A549 (cell line): ENCODE measurements at regions not wholly inside any gene's neighbourhood (a gene's known extent, or its start where the extent isn't known, plus 50 kb on each side); places are given as distances from the start of the nearest gene placed in this dataset.
"Not testable (repeated sequence)": the region's sequence is repeated elsewhere in the genome, so short reads cannot be mapped to it uniquely, and the experiment has no call there.

Source experiments
- ATAC-seq, 2 experiments: fragments of 200-7000 bp in 1 of 2; fragments of >200 bp in 1 of 2; cut with Nextera tagmentation in 1 of 2; cut with Tn5 transposase in 1 of 2; 3 replicates each; pipeline versions ENCODE4 v1.8.0 to v1.9.1; 2018 to 2020; ENCODE audit warnings: mild to moderate bottlenecking in 1 of 2, moderate library complexity in 1 of 2
- CTCF ChIA-PET: fragments of 300-600 bp; sonication (Branson Sonifier 250); formaldehyde crosslinking; extraction: SDS; loops from one replicate; lab custom pipeline; 2021; ENCODE audit warnings: antibody characterized with exemption, inconsistent platforms; lab: Yijun Ruan, JAX
- POLR2A ChIA-PET: fragments of 350-600 bp; formaldehyde crosslinking; extraction: SDS; loops from one replicate; lab custom pipeline; 2021; ENCODE audit warnings: antibody characterized with exemption, inconsistent platforms; lab: Yijun Ruan, JAX
- DNase-seq, 2 experiments: peaks; one replicate each; pipeline versions ENCODE4 v3.0.0 to v3.0.0-alpha.2; 2011 to 2016; ENCODE audit warnings: low read depth in 1 of 2, low spot score in 1 of 2
- FAIRE-seq: peaks from 2 replicates; lab custom pipeline; 2011; peaks lifted over from hg19 to GRCh38; lab: Jason Lieb, UNC
- H3K27ac ChIP-seq, 2 experiments: fragments of >200 bp; sonication (Bioruptor Twin); formaldehyde crosslinking; 3 replicates each; pipeline ENCODE4 v1.5.1; 2016 to 2017
- H3K4me1 ChIP-seq: fragments of >200 bp; sonication (Bioruptor Twin); formaldehyde crosslinking; 3 replicates; pipeline ENCODE4 v1.6.1; 2016
- H3K4me2 ChIP-seq: fragments of >200 bp; sonication (Bioruptor Twin); formaldehyde crosslinking; 3 replicates; pipeline ENCODE4 v1.6.1; 2016
- H3K4me3 ChIP-seq: fragments of >200 bp; sonication (Bioruptor Twin); formaldehyde crosslinking; 3 replicates; pipeline ENCODE4 v1.5.1; 2016
- H3K9me3 ChIP-seq: fragments of >200 bp; sonication (Bioruptor Twin); formaldehyde crosslinking; 3 replicates; pipeline ENCODE4 v1.6.1; 2016
- CBX8 ChIP-seq: fragments of 200-600 bp; sonication (generic); IDR thresholded peaks from 2 replicates; pipeline ENCODE4 v1.6.1; 2016
- CEBPB ChIP-seq, 2 experiments: fragments of >200 bp in 1 of 2; sonication (Bioruptor Twin) in 1 of 2; formaldehyde crosslinking in 1 of 2; IDR thresholded peaks; 2 replicates each; pipeline ENCODE4 v1.6.1; 2012 to 2016
- CHD2 ChIP-seq: fragments of 150-350 bp; IDR thresholded peaks from 2 replicates; pipeline ENCODE4 v1.6.1; 2014; ENCODE audit warnings: low read length; ENCODE audit not compliant: partially characterized antibody
- FOXS1 ChIP-seq: fragments of 250-450 bp; sonication (Bioruptor Pico); IDR thresholded peaks from 2 replicates; pipeline ENCODE4 v1.5.0; 2020; ENCODE audit warnings: mild to moderate bottlenecking, moderate library complexity
- GATA3 ChIP-seq: IDR thresholded peaks from 2 replicates; pipeline ENCODE4 v1.6.1; 2012; ENCODE audit warnings: borderline replicate concordance
- HEYL ChIP-seq: fragments of 250-450 bp; sonication (Bioruptor Pico); IDR thresholded peaks from 2 replicates; pipeline ENCODE4 v1.8.0; 2021; ENCODE audit warnings: mild to moderate bottlenecking, moderate library complexity
- JUNB ChIP-seq: fragments of >200 bp; sonication (Bioruptor Twin); formaldehyde crosslinking; IDR thresholded peaks from 2 replicates; pipeline ENCODE4 v1.6.1; 2016
- KDM1A ChIP-seq: fragments of 200-600 bp; sonication (generic); IDR thresholded peaks from 2 replicates; pipeline ENCODE4 v1.6.1; 2016; ENCODE audit warnings: low read depth, mild to moderate bottlenecking
- NR3C1 ChIP-seq: fragments of >200 bp; sonication (Bioruptor Twin); formaldehyde crosslinking; IDR thresholded peaks from 3 replicates; pipeline ENCODE4 v1.6.1; 2017
- PHF8 ChIP-seq: fragments of 200-600 bp; sonication (generic); IDR thresholded peaks from 2 replicates; pipeline ENCODE4 v1.6.1; 2016; ENCODE audit warnings: low read depth, mild to moderate bottlenecking, antibody characterized with exemption, moderate library complexity, borderline replicate concordance
- POLR2A ChIP-seq: IDR thresholded peaks from 2 replicates; pipeline ENCODE4 v1.6.1; 2012; ENCODE audit warnings: mild to moderate bottlenecking, low read length
- RARB ChIP-seq: fragments of 250-450 bp; sonication (Bioruptor Pico); IDR thresholded peaks from 2 replicates; pipeline ENCODE4 v1.8.0; 2021; ENCODE audit warnings: mild to moderate bottlenecking, moderate library complexity
- REST ChIP-seq: fragments of 200-600 bp; sonication (generic); IDR thresholded peaks from 2 replicates; pipeline ENCODE4 v1.6.1; 2016; ENCODE audit warnings: antibody characterized with exemption, mild to moderate bottlenecking, moderate library complexity
- SMC3 ChIP-seq: fragments of >200 bp; sonication (Bioruptor Twin); formaldehyde crosslinking; IDR thresholded peaks from 3 replicates; pipeline ENCODE4 v1.6.1; 2018; ENCODE audit warnings: inconsistent platforms
- ZNF302 ChIP-seq: fragments of 250-450 bp; sonication (Bioruptor Pico); IDR thresholded peaks from 2 replicates; pipeline ENCODE4 v1.9.0; 2021; ENCODE audit warnings: inconsistent platforms, mild to moderate bottlenecking, moderate library complexity
- ZSCAN20 ChIP-seq: fragments of 250-450 bp; sonication (Bioruptor Pico); IDR thresholded peaks from 2 replicates; pipeline ENCODE4 v1.8.0; 2022; ENCODE audit warnings: mild to moderate bottlenecking, moderate library complexity
- WGBS: methylation state at CpG from one replicate; pipeline ENCODE4 v1.1.6; 2017; ENCODE audit errors: missing lambda C conversion rate; 5-methylcytosine and 5-hydroxymethylcytosine counted together
- TF ChIP-seq, protein P1 (sequence below): fragments of >200 bp; sonication (Bioruptor Twin); formaldehyde crosslinking; IDR thresholded peaks from 3 replicates; pipeline ENCODE4 v1.5.1; 2016

DNA sequence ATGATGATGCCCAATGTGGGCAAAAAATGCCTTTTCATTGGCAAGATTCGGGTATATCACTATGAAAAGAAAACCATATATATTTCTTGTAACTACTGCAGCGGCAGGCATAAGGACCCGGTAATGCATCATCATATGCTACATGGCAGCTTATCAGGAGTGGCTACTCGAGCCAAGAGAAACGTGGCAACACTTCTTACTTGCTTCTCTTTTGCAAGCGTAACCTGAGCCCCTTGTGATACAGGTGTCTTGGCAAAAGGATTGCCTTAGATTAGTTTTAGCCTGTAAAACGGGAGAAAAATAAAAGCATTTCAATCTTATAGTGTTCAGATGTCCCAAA lies 280.3 kb downstream of the SPRY1 start (continued):
- no peak for TF ChIP-seq REST

GRCh38 chr4:123682931-123683330 lies 286.3 kb downstream of the SPRY1 start:
- CTCF ChIA-PET = interaction anchor here (0.6 kb wide), 2 partner anchors 11 to 1897 kb away, joined by 3 to 6 read pairs; no protein-coding TSS in a partner anchor
- Histone ChIP-seq H3K4me3 (no peak overlapping the region), H3K27ac (no peak overlapping the region), H3K4me1 (no peaks in the 10 kb centered on the region), H3K9me3 (no peaks in the 10 kb centered on the region), H3K4me2 (no peak overlapping the region)
- no peak for DNase-seq
- POLR2A ChIA-PET = no interaction called here
- ATAC-seq = no peak
- FAIRE-seq = no peak
- TF ChIP-seq ZSCAN20 (CRISPR knock-in tag) (no peak), POLR2A (no peak), NR3C1 (no peak), RARB (CRISPR knock-in tag) (no peak), JUNB (no peak), KDM1A (no peak), FOXS1 (CRISPR knock-in tag) (no peak), ZNF302 (CRISPR knock-in tag) (no peak), CBX8 (no peak), SMC3 (no peak), PHF8 (no peak), CEBPB (IDR thresholded peaks at IDR 0.05) (no peak), HEYL (CRISPR knock-in tag) (no peak), GATA3 (no peak), CHD2 (no peak)
- TF ChIP-seq, protein P1, sequence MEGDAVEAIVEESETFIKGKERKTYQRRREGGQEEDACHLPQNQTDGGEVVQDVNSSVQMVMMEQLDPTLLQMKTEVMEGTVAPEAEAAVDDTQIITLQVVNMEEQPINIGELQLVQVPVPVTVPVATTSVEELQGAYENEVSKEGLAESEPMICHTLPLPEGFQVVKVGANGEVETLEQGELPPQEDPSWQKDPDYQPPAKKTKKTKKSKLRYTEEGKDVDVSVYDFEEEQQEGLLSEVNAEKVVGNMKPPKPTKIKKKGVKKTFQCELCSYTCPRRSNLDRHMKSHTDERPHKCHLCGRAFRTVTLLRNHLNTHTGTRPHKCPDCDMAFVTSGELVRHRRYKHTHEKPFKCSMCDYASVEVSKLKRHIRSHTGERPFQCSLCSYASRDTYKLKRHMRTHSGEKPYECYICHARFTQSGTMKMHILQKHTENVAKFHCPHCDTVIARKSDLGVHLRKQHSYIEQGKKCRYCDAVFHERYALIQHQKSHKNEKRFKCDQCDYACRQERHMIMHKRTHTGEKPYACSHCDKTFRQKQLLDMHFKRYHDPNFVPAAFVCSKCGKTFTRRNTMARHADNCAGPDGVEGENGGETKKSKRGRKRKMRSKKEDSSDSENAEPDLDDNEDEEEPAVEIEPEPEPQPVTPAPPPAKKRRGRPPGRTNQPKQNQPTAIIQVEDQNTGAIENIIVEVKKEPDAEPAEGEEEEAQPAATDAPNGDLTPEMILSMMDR = no peak
- WGBS = 96% methylated on average over 2 of the region's 2 CpGs

DNA sequence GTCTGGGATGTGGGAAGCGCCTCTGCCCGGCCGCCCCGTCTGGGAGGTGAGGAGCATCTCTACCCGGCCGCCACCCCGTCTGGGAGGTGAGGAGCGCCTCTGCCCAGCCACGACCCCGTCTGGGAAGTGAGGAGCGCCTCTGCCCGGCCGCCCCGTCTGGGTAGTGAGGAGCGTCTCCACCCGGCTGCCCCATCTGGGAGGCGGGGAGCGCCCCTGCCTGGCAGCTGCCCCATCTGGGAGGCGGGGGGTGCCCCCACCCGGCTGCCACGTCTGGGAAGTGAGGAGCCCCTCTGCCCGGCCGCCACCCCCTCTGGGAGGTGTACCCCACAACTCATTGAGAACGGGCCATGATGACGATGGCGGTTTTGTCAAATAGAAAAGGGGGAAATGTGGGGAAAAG lies 288.3 kb downstream of the SPRY1 start:
- ATAC-seq, POLR2A ChIA-PET, FAIRE-seq: not testable (repeated sequence)

DNA sequence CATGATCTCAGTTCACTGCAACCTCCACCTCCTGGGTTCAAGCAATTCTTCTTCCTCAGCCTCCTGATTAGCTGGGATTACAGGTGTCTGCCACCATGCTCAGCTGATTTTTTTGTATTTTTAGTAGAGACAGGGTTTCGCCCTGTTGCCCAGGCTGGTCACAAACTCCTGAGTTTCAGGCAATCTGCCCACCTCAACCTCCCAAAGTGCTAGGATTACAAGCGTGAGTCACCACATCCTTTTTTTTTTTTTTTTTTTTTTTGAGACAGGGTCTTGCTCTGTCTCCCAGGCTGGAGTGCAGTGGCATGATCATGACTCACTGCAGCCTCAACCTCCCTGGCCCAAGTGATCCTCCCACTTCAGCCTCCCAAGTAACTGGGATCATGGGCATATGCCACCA lies 298.9 kb downstream of the SPRY1 start:
- WGBS = 68% methylated on average over 2 of the region's 2 CpGs
- DNase-seq, FAIRE-seq, H3K4me3 ChIP-seq, H3K9me3 ChIP-seq, ATAC-seq, H3K4me2 ChIP-seq, POLR2A ChIA-PET, H3K4me1 ChIP-seq, H3K27ac ChIP-seq: not testable (repeated sequence)
- CTCF ChIA-PET = interaction anchor here (0.6 kb wide), 1 partner anchor 224 kb away, joined by 3 read pairs; no protein-coding TSS in a partner anchor

More for the DNA sequence above, 288.3 kb downstream of the SPRY1 start:
- DNase-seq, H3K4me2 ChIP-seq, H3K9me3 ChIP-seq, H3K4me1 ChIP-seq, CTCF ChIA-PET, H3K4me3 ChIP-seq, H3K27ac ChIP-seq: not testable (repeated sequence)
- 90% methylated on average over 6 of the region's 26 CpGs for WGBS
